ENCODE measurements at regions not wholly inside any gene's neighbourhood (a gene's known extent, or its start where the extent isn't known, plus 50 kb on each side); places are given as distances from the start of the nearest gene placed in this dataset.

DNA sequence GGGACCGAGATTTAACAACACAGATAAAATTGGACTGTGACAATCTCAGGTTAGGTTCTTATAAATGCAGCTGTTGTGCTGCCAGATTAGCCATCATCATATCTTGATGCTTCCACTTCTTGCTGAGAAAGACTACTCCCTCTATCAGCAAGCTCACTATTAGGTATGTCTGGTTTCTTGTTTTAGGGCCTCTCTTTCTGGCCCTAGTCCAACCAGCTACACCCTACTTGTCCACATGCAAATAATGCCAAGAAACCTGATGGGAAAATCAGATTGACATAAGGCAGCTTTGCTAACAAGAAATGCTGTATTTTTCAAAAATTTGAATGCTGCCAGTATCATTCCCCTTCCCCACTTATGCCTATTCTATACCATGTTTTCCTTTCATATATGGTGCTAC lies 296.0 kb downstream of the RMST start:
- no peak for DNase-seq (ENCODE audit: low spot score)
- TF ChIP-seq, protein P1, sequence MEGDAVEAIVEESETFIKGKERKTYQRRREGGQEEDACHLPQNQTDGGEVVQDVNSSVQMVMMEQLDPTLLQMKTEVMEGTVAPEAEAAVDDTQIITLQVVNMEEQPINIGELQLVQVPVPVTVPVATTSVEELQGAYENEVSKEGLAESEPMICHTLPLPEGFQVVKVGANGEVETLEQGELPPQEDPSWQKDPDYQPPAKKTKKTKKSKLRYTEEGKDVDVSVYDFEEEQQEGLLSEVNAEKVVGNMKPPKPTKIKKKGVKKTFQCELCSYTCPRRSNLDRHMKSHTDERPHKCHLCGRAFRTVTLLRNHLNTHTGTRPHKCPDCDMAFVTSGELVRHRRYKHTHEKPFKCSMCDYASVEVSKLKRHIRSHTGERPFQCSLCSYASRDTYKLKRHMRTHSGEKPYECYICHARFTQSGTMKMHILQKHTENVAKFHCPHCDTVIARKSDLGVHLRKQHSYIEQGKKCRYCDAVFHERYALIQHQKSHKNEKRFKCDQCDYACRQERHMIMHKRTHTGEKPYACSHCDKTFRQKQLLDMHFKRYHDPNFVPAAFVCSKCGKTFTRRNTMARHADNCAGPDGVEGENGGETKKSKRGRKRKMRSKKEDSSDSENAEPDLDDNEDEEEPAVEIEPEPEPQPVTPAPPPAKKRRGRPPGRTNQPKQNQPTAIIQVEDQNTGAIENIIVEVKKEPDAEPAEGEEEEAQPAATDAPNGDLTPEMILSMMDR (IDR thresholded peaks at IDR 0.05; ENCODE audit: extremely low read depth, missing control alignments): no peak

DNA sequence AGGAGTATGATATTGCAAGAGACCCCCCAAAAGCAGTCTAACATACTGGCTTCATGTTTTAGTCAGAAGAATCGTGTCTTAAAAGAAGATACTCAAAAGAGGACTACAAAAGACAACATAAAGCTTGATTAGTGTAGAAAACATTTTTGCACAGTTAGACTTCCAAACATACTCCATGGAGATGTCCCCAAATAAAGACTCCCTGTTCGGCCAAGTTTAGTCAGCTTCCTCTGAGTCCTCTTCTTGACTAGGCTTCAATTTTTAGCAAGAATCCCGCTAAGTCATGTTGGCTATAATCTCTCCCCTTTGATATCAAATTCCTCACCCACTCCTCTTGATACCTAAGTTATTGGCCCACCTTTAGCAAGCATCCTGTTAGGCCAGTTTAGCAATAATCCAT lies 298.0 kb downstream of the RMST start:
- TF ChIP-seq, protein P1 (IDR thresholded peaks at IDR 0.05; ENCODE audit: extremely low read depth, missing control alignments): no peak
- no peak for DNase-seq (ENCODE audit: low spot score)

DNA sequence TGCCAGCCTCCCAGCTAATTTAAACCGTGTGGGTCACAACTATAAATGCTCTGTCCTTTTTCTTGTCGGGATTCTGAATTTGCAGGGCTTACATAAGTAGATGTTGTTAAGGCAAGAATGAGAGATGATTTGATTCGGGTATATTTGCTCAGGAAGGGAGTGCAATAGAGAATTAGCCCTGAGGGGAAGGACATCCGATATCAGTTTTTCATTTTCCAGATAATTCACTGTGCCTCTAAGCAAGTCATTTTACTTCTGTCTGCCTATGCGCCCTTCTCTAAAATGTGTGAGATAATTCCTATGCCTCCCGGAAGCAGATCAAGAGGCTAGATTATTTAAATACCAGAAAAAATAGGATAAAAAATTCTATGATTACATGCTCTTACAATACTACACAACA lies 300.5 kb downstream of the RMST start:
- no peak for DNase-seq (ENCODE audit: low spot score)
- TF ChIP-seq, protein P1 (IDR thresholded peaks at IDR 0.05; ENCODE audit: extremely low read depth, missing control alignments): no peak

DNA sequence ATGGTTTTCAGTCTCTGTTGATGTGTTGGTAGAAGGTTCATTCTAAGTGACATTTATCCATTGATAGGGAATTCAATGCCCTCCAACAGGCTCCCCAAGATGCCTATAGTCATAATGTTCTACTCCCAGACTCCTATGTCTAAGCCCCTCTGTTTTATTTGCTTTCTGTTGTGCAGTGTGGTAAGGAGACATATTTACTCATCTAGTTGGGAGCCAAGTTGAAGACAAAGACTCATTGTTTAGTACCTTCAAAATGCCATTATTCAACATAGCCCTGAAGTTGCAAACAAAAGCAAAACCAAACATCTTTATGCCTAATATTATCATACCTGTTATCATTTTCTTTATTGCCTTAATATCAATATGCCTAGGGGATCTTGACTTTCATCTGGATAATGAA lies 302.1 kb downstream of the RMST start:
- no peak for DNase-seq (ENCODE audit: low spot score)
- TF ChIP-seq, protein P1 (IDR thresholded peaks at IDR 0.05; ENCODE audit: extremely low read depth, missing control alignments): no peak

DNA sequence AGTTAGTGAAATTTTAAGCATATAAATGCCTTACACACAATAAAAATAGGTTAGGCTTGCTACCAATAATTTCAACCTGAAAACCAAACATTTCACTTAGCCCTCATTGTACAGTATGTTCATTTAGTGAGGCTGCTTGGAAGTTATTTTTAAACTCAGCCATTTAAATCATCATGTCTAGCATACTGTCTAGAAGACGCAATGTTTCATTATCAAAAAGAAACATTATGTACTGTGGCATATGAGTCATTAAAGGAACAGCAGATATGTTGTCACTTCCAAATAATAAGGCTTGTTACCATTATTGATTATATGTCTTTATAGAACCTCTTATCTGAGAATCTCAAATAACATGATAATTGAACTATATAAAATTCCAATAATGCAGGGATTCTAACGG lies 304.7 kb downstream of the RMST start:
- no peak for DNase-seq (ENCODE audit: low spot score)
- TF ChIP-seq, protein P1 (IDR thresholded peaks at IDR 0.05; ENCODE audit: extremely low read depth, missing control alignments): no peak

DNA sequence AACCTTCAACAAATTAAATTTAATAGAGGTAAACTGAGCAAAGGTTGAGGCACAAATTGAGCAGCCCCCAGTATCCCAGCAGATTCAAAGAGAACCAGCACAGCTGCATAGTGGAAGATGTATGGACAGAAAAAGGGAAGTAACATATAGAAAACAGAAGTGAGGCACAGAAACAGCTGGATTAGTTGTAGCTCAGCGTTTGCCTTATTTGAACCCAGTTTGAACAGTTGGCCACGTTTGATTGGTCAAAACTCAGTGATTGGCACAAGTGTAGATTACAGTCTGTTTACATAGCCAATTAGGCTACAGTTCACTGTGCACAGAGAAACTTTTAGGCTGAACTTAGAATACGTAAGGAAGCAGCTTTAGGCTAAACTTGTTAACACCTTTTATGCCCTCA lies 315.5 kb downstream of the RMST start:
- TF ChIP-seq, protein P1 (IDR thresholded peaks at IDR 0.05; ENCODE audit: extremely low read depth, missing control alignments): no peak
- DNase-seq (ENCODE audit: low spot score): no peak

DNA sequence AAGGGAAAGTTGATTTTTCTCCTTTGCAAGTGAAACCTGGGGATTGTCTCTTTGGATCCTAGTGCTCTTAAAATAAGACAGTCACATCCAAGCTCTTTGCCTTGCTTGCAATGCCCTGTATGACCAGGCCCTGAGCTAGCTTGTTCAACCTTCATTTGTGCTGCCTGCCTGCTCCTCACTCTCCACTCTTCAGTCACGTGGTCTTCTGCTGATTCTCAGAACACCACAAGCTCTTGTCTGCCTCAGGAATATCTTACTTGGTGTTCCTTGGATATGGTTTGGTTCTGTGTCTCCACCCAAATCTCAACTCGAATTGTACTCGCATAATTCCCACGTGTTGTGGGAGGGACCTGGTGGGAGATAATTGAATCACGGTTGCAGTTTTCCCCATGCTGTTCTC lies 318.7 kb downstream of the RMST start:
- no peak for DNase-seq (ENCODE audit: low spot score)
- TF ChIP-seq, protein P1 (IDR thresholded peaks at IDR 0.05; ENCODE audit: extremely low read depth, missing control alignments): no peak
